Mucosa of rectum (tissue), 2 donors: ENCODE measurements at regions not wholly inside any gene's neighbourhood (a gene's known extent, or its start where the extent isn't known, plus 50 kb on each side); places are given as distances from the start of the nearest gene placed in this dataset.

Experiments used
- H3K27ac ChIP-seq, 2 donors: one replicate each; pipeline ENCODE4 v1.7.0; 2013; ENCODE audit warnings: inconsistent platforms in 2 of 2, low read depth in 2 of 2, low read length in 2 of 2
- H3K27me3 ChIP-seq, 2 donors: one replicate each; pipeline ENCODE4 v1.7.0; 2013; ENCODE audit warnings: low read length in 2 of 2; ENCODE audit not compliant: control insufficient read depth in 2 of 2, insufficient read depth in 2 of 2
- H3K36me3 ChIP-seq, 2 donors: one replicate each; pipeline ENCODE4 v1.7.0; 2013; ENCODE audit warnings: low read length in 2 of 2; ENCODE audit not compliant: control insufficient read depth in 2 of 2, insufficient read depth in 2 of 2
- H3K4me1 ChIP-seq, 2 donors: one replicate each; pipeline ENCODE4 v1.7.0; 2013; ENCODE audit warnings: low read length in 2 of 2, mild to moderate bottlenecking in 1 of 2; ENCODE audit not compliant: control insufficient read depth in 2 of 2, insufficient read depth in 2 of 2
- H3K4me3 ChIP-seq, 2 donors: one replicate each; pipeline ENCODE4 v1.7.0; 2013; ENCODE audit warnings: low read length in 2 of 2
- H3K9ac ChIP-seq, 2 donors: one replicate each; pipeline ENCODE4 v1.7.0; 2013; ENCODE audit warnings: low read length in 2 of 2, low read depth in 1 of 2, mild to moderate bottlenecking in 1 of 2
- H3K9me3 ChIP-seq, 2 donors: one replicate each; pipeline ENCODE4 v1.7.0; 2013; ENCODE audit warnings: low read length in 2 of 2; ENCODE audit not compliant: control insufficient read depth in 2 of 2
- donor health status: healthy.
- donor health status: Normal muscosa, but diverticular disease.

DNA sequence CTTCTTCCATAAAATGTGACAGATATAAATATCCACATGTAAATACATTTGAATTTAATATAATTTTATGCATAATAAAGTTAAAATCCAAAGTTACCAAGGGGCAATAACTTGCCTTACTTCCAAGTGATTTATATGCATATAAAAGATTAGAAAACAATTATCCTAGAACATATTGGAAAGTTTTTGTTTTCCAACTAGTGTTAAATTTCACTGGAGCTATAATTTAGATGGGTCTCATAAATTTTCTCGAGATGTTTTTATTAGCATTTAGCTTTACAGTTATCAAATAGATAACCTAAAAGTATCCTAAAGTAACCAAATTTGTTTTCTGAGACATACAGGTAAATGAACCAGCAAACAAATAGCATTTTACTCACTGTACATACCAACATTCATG lies 225.3 kb downstream of the SPRY2 start:
- Histone ChIP-seq H3K4me1 (no peaks in the 10 kb centered on the region), H3K27me3 (no peaks in the 10 kb centered on the region), H3K4me3 (no peak overlapping the region), H3K27ac (no peak overlapping the region), H3K9me3 (no peaks in the 10 kb centered on the region), H3K36me3 (no peaks in the 10 kb centered on the region), H3K9ac (no peak overlapping the region)

DNA sequence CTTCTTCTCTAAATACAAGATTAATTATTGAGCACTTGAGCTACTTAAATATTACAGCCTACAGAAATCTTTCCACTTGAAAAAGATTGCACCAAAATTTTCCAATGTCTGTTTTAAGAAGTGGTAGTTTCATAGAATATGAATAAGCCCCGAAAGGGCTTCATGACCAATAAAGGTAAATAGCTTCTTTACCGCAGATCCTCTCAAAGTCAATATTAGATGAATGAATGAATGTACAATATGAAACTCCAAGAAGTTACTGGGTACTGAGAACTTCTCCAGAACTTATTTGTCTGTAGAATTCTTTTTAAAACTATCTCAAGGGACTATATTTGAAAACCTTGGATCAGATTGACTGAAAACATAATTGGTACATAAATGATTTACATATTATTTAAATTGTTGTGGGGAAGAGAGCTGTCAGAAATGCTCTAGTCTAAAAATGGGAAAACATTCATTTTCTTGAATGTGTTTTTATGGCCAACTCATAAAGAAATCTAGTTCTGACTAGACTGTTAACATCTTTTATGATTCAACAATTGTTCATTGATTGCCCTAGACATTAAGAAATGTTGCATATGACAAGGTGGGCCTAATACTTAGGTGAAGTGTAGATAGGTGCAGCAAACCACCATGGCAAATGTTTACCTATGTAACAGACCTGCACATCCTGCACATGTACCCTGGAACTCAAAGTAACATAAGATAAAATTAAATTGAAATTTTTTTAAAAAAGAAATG lies 227.0 kb downstream of the SPRY2 start:
- Histone ChIP-seq H3K4me3 (no peak overlapping the region), H3K27ac (no peak overlapping the region), H3K4me1 (no peaks in the 10 kb centered on the region), H3K27me3 (no peaks in the 10 kb centered on the region), H3K9me3 (no peaks in the 10 kb centered on the region), H3K36me3 (no peaks in the 10 kb centered on the region), H3K9ac (no peak overlapping the region)

DNA sequence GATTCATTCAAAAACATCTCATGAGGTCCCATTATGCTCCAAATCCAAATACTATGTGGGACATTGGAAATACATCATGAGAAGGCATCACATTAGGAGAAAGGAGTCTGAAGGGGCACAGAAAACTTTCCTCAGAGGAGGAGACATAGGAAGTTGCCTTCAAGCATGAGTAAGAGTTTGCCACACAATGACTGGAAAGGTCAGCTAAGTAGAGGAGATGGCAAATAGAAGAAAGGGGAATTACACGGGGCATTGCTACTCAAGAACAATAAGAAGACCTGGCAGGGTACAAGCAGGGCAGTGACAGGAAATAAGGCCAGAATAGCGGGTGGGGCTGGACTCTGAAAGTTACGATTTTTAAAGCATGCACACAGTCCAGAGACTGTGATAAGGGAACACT lies 231.6 kb downstream of the SPRY2 start:
- Histone ChIP-seq H3K4me1 (no peaks in the 10 kb centered on the region), H3K9ac (no peak overlapping the region), H3K36me3 (no peaks in the 10 kb centered on the region), H3K27me3 (no peaks in the 10 kb centered on the region), H3K27ac (no peak overlapping the region), H3K4me3 (no peak overlapping the region), H3K9me3 (no peaks in the 10 kb centered on the region)

DNA sequence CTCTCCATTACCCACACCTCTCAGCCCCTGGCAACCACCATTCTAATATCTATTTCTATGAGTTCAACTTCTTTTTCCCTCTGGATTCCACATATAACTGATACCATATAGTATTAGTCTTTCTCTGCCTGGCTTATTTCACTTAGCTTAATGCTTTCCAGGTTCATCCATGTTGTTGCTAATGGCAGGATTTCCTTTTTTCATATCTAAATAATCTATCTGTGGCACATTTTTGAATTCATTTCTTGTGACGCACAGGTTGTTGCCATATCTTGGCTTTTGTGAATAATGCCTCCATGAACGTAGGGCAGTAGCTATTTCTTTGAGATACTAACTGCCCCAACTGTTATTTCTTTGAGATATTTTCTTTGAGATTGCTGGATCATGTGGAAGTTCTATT lies 235.6 kb downstream of the SPRY2 start:
- H3K4me1 ChIP-seq: peaks cover 0 to 10% of the 10 kb centered on the region in 2 donors
- no peak overlapping the region for H3K9ac ChIP-seq
- no peaks in the 10 kb centered on the region for H3K36me3 ChIP-seq
- H3K9me3 ChIP-seq: no peaks in the 10 kb centered on the region
- H3K27me3 ChIP-seq: no peaks in the 10 kb centered on the region
- H3K4me3 ChIP-seq: no peak overlapping the region
- no peak overlapping the region for H3K27ac ChIP-seq

DNA sequence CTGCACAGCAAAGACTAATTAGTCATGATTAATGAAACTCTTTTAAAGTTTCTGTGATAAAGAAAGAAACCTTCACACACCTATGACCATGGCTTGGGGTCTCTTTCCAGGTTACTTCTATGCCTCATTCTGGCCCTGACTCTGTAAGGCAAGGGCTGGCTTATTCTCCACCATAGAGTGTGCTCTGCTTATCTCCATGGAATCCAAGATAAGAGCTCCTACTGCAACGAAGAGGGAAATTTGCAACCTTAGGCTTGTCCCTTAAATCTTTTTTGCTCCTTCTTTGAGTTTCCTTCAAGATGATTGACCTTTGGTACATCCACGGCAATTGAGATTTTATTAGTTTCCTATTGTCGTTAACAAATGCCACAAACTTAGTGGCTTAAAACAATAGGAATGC lies 239.9 kb downstream of the SPRY2 start:
- no peak overlapping the region for H3K9ac ChIP-seq
- peaks cover 0 to 10% of the 10 kb centered on the region in 2 donors for H3K4me1 ChIP-seq
- H3K27me3 ChIP-seq: no peaks in the 10 kb centered on the region
- no peak overlapping the region for H3K27ac ChIP-seq
- H3K9me3 ChIP-seq: no peaks in the 10 kb centered on the region
- H3K4me3 ChIP-seq: no peak overlapping the region
- no peaks in the 10 kb centered on the region for H3K36me3 ChIP-seq

DNA sequence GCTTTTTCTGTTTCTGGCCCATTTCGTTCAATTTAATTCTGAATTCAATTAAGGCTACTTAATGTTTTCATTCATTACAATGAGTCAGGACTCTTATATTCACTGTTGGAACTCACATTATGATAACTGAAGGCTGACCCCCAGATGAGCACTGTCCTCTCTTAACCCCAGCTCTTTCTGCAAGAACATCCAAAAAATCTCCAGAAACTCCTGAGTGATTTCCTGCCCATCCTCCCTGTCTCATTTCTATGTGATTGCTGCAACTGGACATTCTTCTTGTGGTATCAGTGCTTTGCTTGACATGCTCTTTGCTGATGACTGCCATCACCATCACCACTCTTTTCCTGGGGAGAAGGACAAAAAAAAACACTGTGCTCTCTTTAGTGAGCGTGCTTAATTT lies 240.3 kb downstream of the SPRY2 start:
- H3K9me3 ChIP-seq: no peaks in the 10 kb centered on the region
- H3K27ac ChIP-seq: no peak overlapping the region
- no peaks in the 10 kb centered on the region for H3K27me3 ChIP-seq
- H3K4me1 ChIP-seq: peaks cover 0 to 10% of the 10 kb centered on the region in 2 donors
- H3K9ac ChIP-seq: no peak overlapping the region
- H3K4me3 ChIP-seq: no peak overlapping the region
- H3K36me3 ChIP-seq: no peaks in the 10 kb centered on the region

DNA sequence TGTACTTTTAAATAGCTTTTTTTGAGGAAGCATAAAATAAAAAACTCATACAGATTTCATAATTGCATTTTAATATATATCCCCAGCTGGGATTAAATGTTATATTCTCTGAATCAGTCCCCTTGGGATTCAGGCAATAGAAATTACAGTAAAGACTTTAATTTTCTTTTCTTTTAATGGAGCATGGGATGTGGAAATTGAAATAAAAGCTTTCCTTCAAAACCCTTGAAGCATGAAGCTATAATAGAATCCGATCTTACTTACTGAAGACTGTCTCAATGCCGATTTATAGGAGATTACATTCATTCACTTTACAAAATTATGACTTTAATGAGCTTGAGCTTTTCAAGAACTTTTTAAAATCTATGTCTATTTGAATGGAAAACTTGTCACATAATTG lies 243.4 kb downstream of the SPRY2 start:
- no peaks in the 10 kb centered on the region for H3K36me3 ChIP-seq
- no peak overlapping the region for H3K4me3 ChIP-seq
- H3K27ac ChIP-seq: no peak overlapping the region
- H3K9ac ChIP-seq: no peak overlapping the region
- H3K27me3 ChIP-seq: no peaks in the 10 kb centered on the region
- H3K4me1 ChIP-seq: peaks cover 0 to 10% of the 10 kb centered on the region in 2 donors
- H3K9me3 ChIP-seq: no peaks in the 10 kb centered on the region

DNA sequence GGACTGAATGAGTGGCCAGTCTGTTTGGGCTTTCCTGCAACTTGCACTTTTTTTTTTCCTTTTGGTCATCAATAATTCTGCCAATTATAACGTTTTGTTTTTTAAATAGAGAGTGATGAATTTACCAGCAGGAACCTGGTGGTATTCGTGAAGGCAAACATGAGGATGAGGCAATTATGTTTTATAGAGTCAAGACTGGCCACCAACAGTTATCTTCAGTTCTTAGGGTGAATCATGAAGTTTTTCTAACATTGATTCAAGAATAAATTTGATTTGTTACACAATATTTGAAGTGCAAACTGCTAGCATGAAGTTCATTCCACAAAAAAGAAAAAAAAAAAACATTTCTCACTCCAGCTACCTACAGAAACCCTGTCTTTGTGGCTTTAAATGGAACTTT lies 244.5 kb downstream of the SPRY2 start:
- Histone ChIP-seq H3K27me3 (no peaks in the 10 kb centered on the region), H3K27ac (no peak overlapping the region), H3K36me3 (no peaks in the 10 kb centered on the region), H3K9ac (no peak overlapping the region), H3K4me3 (no peak overlapping the region), H3K9me3 (no peaks in the 10 kb centered on the region), H3K4me1 (peaks cover 0 to 9% of the 10 kb centered on the region in 2 donors)

DNA sequence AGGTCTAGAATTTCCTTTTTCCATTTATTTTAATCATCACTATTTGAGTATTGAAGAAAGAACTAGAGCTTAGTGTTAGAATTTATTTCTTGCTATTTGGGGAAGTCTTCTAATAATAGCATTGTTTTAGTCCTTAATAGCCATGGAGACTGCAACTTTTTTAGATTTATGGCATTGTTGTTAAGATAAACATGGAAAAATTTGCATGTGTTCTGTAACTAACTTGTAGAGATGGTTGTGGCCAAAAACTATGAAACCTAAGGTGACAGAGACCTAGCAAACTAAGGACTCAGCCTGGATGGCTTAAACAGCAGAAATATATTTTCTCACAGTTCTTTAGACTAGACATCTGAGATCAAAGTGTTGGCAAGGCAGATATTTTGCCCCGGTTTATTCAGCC lies 246.4 kb downstream of the SPRY2 start:
- H3K9me3 ChIP-seq: no peaks in the 10 kb centered on the region
- no peaks in the 10 kb centered on the region for H3K27me3 ChIP-seq
- no peak overlapping the region for H3K27ac ChIP-seq
- H3K9ac ChIP-seq: no peak overlapping the region
- no peak overlapping the region for H3K4me3 ChIP-seq
- no peaks in the 10 kb centered on the region for H3K36me3 ChIP-seq
- H3K4me1 ChIP-seq: no peaks in the 10 kb centered on the region

DNA sequence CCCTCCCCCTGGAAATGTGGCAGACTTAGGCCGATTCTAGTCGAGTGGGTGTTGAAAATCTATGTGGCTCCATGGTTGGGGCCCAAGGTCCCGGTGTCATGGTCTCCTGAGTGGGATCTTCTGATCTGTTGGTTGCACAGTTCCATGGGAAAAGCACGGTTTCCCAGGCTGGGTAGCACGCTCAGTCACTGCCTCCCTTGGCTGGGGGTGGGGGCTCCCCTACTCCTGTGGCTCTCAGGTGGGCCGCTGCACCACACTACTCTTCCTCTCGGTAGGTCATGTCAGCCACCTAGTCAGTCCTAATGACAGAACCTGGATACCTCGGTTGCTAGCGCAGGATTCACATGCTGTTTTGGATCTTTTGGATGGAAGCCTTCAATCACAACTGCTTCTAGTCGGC lies 247.0 kb downstream of the SPRY2 start:
- H3K27ac ChIP-seq: no peak overlapping the region
- H3K27me3 ChIP-seq: no peaks in the 10 kb centered on the region
- no peak overlapping the region for H3K4me3 ChIP-seq
- H3K36me3 ChIP-seq: no peaks in the 10 kb centered on the region
- H3K9ac ChIP-seq: no peak overlapping the region
- no peaks in the 10 kb centered on the region for H3K9me3 ChIP-seq
- H3K4me1 ChIP-seq: no peaks in the 10 kb centered on the region
